Left colon (tissue), 2 donors: ENCODE measurements at regions not wholly inside any gene's neighbourhood (a gene's known extent, or its start where the extent isn't known, plus 50 kb on each side); places are given as distances from the start of the nearest gene placed in this dataset.
"Not testable (repeated sequence)": the region's sequence is repeated elsewhere in the genome, so short reads cannot be mapped to it uniquely, and the experiment has no call there.

Experiments used
- ATAC-seq: fragments of 200-7000 bp; cut with Tn5 transposase; one replicate; pipeline ENCODE4 v1.9.1; 2020; ENCODE audit warnings: mild to moderate bottlenecking, moderate library complexity
- DNase-seq, 2 donors: peaks; one replicate each; pipeline ENCODE4 v3.0.0-alpha.2; 2020
- intact Hi-C, 2 donors: fragments of 100-400 bp; cut with DNase I in 1 of 2; cut with micrococcal nuclease in 1 of 2; formaldehyde crosslinking; loops; one replicate each; pipeline versions ENCODE4 v1.11.2 to v1.14.0; 2022; cut with DNase I, micrococcal nuclease
- donor health status: DM: no; HTN: no; CAD: no.
- donor health status: DM: yes; HTN: yes; CAD: no.

DNA sequence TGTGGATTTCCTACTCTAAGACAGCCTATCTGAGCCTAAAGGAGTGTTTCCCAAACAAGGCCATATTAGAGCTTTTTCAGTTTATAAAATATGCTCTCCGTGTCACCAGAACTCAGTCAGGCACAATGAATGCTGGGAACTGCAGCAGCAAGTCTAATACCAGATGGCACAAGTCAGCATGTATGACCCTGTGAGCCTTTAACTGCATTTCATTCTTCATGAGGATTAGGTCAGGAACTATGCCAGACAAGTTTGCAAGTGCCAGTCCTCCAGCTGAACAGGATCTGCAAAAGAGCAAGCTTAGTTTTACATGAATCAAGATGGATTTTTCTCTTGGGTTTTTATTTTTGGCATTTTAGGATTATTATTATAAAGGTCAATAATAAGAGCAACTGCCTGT, 66.7 kb upstream of the SAMD5 start:
- intact Hi-C loops: no loop called here
- DNase-seq (no peak), ATAC-seq (no peak)

DNA sequence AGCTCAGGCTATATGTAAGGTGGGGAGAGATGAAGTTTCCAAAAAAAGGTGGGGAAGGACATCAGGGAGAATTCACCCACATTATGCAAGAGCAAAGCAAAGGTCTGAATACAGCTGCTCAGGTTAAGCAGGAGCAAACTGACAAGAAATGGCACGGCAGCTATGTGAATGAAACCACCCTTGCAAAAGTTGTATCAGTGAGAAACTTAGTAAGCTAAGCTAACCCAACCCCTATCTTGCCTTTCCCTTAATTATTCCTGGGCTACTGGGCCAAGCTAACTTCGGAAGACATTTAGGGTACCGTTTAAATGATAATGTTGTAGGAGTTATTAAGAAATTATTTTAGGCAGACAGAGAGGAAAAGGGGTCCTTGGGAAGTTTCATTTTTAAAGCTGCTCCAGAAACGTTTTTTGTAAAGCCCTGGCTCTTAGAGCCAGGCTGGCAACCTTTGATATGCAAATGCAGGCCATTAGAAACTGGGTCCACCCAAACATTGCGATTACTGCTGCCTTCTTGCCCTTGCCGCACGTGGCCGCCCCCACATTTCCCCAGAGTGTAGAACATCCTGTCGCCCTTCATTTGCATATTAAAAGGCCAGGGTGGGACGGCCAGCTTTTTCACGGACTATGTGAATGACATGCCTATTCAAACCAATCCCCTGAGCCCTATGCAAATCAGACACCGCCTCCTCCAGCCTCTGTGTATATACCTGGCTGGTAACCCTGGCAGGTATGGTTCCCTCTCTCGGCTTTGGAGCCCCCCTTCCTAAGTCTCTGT, 60.5 kb upstream of the SAMD5 start:
- peak in 1 of 2 donors; percentile 15 for DNase-seq
- peak; percentile 44 for ATAC-seq
- intact Hi-C loops: no loop called here

DNA sequence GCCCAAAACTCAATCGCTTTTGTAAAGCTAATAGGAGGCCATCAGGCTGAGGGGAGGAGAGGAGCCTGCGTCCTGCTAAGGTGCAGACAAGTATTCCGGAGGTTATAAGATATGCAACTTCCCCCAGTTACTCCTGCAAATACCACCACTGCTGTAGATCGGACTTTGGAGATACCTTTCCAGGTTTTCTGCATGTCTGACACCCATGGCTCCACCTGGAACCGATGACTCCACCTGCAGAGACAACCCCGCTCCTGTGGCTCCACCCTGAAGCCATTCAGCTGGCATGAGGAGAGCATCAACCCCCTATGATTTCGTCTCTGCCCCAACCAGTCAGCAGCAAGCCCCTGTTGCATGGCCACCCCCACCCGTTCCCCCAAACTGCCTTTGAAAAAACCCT, 59.7 kb upstream of the SAMD5 start:
- intact Hi-C loops: no loop called here
- no peak for DNase-seq
- ATAC-seq: no peak

DNA sequence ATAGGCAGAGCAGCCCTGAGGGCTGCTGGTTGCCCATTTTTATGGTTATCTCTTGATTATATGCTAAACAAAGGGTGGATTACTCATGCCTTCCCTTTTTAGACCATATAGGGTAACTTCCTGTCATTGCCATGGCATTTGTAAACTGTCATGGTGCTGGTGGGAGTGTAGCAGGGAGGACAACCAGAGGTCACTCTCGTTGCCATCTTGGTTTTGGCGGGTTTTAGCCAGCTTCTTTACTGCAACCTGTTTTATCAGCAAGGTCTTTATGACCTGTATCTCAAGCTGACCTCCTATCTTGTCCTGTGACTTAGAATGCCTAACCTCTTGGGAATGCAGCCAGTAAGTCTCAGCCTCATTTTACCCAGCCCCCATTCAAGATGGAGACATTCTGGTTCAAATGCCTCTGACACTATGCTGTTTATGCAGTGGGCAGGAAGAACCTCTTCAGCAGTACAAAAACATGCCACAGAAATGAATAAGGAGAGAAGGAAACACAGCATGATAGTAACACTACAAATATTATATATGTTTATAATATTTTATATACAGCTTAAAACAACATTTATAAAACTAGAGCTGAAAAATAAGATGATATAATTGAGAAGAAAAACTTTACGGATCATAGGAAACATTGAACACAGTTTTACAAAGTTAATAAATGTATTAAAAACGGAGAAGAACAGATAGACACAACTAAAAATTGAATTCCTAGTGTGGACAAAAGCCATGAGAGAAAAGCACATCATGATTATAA, 58.9 kb upstream of the SAMD5 start:
- intact Hi-C loops: no loop called here
- DNase-seq (no peak), ATAC-seq (no peak)

GRCh38 chr6:147453361-147453760, 55.1 kb upstream of the SAMD5 start:
- no peak for DNase-seq
- intact Hi-C loops: no loop called here
- no peak for ATAC-seq

GRCh38 chr6:147454862-147455261, 53.6 kb upstream of the SAMD5 start:
- DNase-seq, ATAC-seq, intact Hi-C loops: not testable (repeated sequence)
